GM23248 (cell line): ENCODE measurements at regions not wholly inside any gene's neighbourhood (a gene's known extent, or its start where the extent isn't known, plus 50 kb on each side); places are given as distances from the start of the nearest gene placed in this dataset.

Experiments used
- DNase-seq: peaks from one replicate; pipeline ENCODE4 v3.0.0-alpha.2; 2015
- H2AFZ ChIP-seq: fragments of 200-600 bp; sonication (generic); 2 replicates; pipeline ENCODE4 v1.6.1; 2016; ENCODE audit warnings: antibody characterized with exemption
- H3F3A ChIP-seq: fragments of 200-600 bp; sonication (generic); 2 replicates; pipeline ENCODE4 v1.6.1; 2016; ENCODE audit warnings: mild to moderate bottlenecking, antibody characterized with exemption, mixed run types; ENCODE audit not compliant: insufficient read depth
- H3K27ac ChIP-seq: fragments of 200-600 bp; sonication (generic); 2 replicates; pipeline ENCODE4 v1.5.1; 2016; ENCODE audit warnings: mild to moderate bottlenecking
- H3K27me3 ChIP-seq: fragments of 200-600 bp; sonication (generic); replicated peaks from 2 replicates; pipeline ENCODE4 v1.6.1; 2016; ENCODE audit warnings: mild to moderate bottlenecking; ENCODE audit not compliant: insufficient read depth
- H3K36me3 ChIP-seq: fragments of 200-600 bp; sonication (generic); 2 replicates; pipeline ENCODE4 v1.6.1; 2016; ENCODE audit warnings: low read depth, mild to moderate bottlenecking
- H3K4me1 ChIP-seq: fragments of 200-600 bp; sonication (generic); 2 replicates; pipeline ENCODE4 v1.6.1; 2016; ENCODE audit warnings: mild to moderate bottlenecking; ENCODE audit not compliant: insufficient read depth
- H3K4me2 ChIP-seq: fragments of 200-600 bp; sonication (generic); one replicate; pipeline ENCODE4 v1.6.1; 2016; ENCODE audit warnings: mild to moderate bottlenecking; ENCODE audit not compliant: unreplicated experiment
- H3K4me3 ChIP-seq: fragments of 200-600 bp; sonication (generic); 2 replicates; pipeline ENCODE4 v1.5.1; 2016; ENCODE audit warnings: mild to moderate bottlenecking
- H3K79me2 ChIP-seq: fragments of 200-600 bp; sonication (generic); 2 replicates; pipeline ENCODE4 v1.6.1; 2016; ENCODE audit warnings: mild to moderate bottlenecking; ENCODE audit not compliant: insufficient read depth
- H3K9ac ChIP-seq: fragments of 200-600 bp; sonication (generic); 2 replicates; pipeline ENCODE4 v1.6.1; 2016; ENCODE audit warnings: mild to moderate bottlenecking
- H3K9me2 ChIP-seq: fragments of 200-600 bp; sonication (generic); 2 replicates; pipeline ENCODE4 v1.6.1; 2016; ENCODE audit warnings: mixed run types, mild to moderate bottlenecking, moderate library complexity; ENCODE audit not compliant: insufficient read depth
- H3K9me3 ChIP-seq: fragments of 200-600 bp; sonication (generic); one replicate; pipeline ENCODE4 v1.6.1; 2017; ENCODE audit warnings: low read depth
- H4K20me1 ChIP-seq: fragments of 200-600 bp; sonication (generic); 2 replicates; pipeline ENCODE4 v1.6.0; 2016; ENCODE audit not compliant: insufficient read depth
- EZH2 ChIP-seq: fragments of 200-600 bp; sonication (generic); IDR thresholded peaks from 2 replicates; pipeline ENCODE4 v1.6.1; 2018; ENCODE audit warnings: antibody characterized with exemption, mild to moderate bottlenecking; ENCODE audit not compliant: insufficient read depth, poor library complexity, severe bottlenecking
- EZH2phosphoT487 ChIP-seq: fragments of 200-600 bp; sonication (generic); IDR thresholded peaks from 2 replicates; pipeline ENCODE4 v1.6.1; 2018; ENCODE audit warnings: antibody characterized with exemption, moderate library complexity, mild to moderate bottlenecking, low read depth; ENCODE audit not compliant: insufficient read depth
- WGBS, 2 experiments: methylation state at CpG; one replicate each; pipeline ENCODE4 v1.1.6; 2015 to 2017; ENCODE audit warnings: low lambda C conversion rate in 2 of 2, low coverage in 1 of 2; ENCODE audit errors: missing lambda C conversion rate in 2 of 2; 5-methylcytosine and 5-hydroxymethylcytosine counted together
- in situ Hi-C: fragments of 300-500 bp; cut with MboI; formaldehyde crosslinking; loops from 2 replicates; pipeline ENCODE4 v1.15.0; 2020

DNA sequence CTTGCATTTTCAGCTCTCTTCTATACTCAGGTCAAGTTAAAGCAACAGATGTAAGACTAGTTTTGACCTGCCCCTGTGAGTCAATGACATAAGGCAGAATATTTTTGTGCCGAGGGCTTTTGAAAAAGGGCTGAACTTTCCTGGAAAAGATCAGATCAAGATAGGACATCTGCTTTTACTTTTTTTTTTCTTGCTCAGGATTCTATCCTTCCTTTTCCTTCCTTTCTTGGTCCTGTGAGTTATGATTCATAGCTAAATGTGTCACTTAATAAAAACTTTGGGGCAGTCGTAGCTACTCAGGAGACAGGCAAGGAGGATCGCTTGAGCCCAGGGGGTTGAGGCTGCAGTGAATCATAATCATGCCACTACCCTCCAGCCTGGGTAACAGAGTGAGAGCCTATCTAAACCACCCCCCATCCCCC lies 84.3 kb upstream of the BRINP1 start:
- Histone ChIP-seq H3K4me1 (peaks cover 20% of the 10 kb centered on the region), H3K27me3 (no peaks in the 10 kb centered on the region), H3K4me3 (peak overlapping the region; percentile 26), H3K4me2 (peak overlapping the region; percentile 54), H3K79me2 (no peaks in the 10 kb centered on the region), H2AFZ (0 out of 2 replicates have a peak overlapping the region, but pooled peaks have one; percentile 1), H3K9me2 (no peaks in the 10 kb centered on the region), H3K9me3 (no peaks in the 10 kb centered on the region), H3K9ac (no peak overlapping the region), H3F3A (peaks cover 14% of the 10 kb centered on the region), H4K20me1 (no peaks in the 10 kb centered on the region), H3K27ac (peak overlapping the region; percentile 50), H3K36me3 (no peaks in the 10 kb centered on the region)
- peak; percentile 68 for DNase-seq
- TF ChIP-seq EZH2phosphoT487: no peak
- no peak for TF ChIP-seq EZH2
- in situ Hi-C loops: no loop called here
- 2 to 3% methylated on average over 3 of the region's 3 CpGs for WGBS, 2 experiments

DNA sequence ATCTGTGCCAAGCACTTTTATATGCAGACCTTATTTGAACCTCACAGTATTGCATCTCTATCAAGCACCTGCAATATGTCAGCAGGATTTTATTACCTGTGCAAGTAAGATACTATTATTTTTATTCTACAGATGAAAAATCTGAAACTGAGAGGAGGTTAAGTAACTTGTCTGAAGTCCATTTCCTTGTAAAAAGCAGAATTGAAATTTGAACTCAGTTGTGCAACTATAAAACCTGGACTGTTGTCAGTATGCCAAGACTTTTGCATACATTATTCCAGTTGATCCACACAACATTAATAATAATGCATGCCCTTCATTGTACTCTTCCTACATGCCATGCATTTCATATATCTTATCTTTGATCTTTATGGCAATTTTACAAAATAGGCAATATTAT lies 82.2 kb upstream of the BRINP1 start:
- H3K9ac ChIP-seq: no peak overlapping the region
- H3K9me3 ChIP-seq: no peaks in the 10 kb centered on the region
- H3K4me3 ChIP-seq: no peak overlapping the region
- no peak overlapping the region for H3K4me2 ChIP-seq
- H2AFZ ChIP-seq: no peak overlapping the region
- H3K79me2 ChIP-seq: no peaks in the 10 kb centered on the region
- no peaks in the 10 kb centered on the region for H4K20me1 ChIP-seq
- H3F3A ChIP-seq: peaks cover 14% of the 10 kb centered on the region
- in situ Hi-C loops: no loop called here
- H3K27ac ChIP-seq: no peak overlapping the region
- H3K4me1 ChIP-seq: peaks cover 20% of the 10 kb centered on the region
- H3K36me3 ChIP-seq: no peaks in the 10 kb centered on the region
- H3K9me2 ChIP-seq: no peaks in the 10 kb centered on the region
- H3K27me3 ChIP-seq: no peaks in the 10 kb centered on the region
- DNase-seq: no peak
- TF ChIP-seq EZH2phosphoT487 (no peak), EZH2 (no peak)

DNA sequence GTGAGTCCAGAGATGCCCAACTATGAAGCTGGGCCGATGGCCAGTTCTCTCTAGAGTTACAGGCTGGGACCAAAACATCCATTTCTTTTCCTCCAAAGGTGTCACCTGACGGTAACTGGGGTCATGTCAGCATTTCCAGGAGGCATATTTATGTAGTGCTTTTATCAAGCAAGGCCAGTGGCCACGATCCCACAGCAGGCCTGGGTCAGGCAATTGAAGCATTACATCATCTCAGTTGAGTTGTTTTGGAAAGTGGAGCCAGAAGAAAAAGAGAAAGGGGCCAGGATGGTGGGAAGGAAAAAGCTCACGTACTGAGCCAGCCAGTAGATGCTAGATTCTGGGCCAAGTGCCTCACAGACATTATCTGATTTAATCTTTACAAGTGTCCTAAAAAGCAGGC lies 73.9 kb upstream of the BRINP1 start:
- H3K9ac ChIP-seq: no peak overlapping the region
- H2AFZ ChIP-seq: no peak overlapping the region
- TF ChIP-seq EZH2 (no peak), EZH2phosphoT487 (no peak)
- H3K4me1 ChIP-seq: no peaks in the 10 kb centered on the region
- H3K27me3 ChIP-seq: no peaks in the 10 kb centered on the region
- no peaks in the 10 kb centered on the region for H3F3A ChIP-seq
- 10 to 18% methylated on average over 4 of the region's 4 CpGs for WGBS, 2 experiments
- no peaks in the 10 kb centered on the region for H3K36me3 ChIP-seq
- H3K9me2 ChIP-seq: no peaks in the 10 kb centered on the region
- H3K9me3 ChIP-seq: no peaks in the 10 kb centered on the region
- no peak overlapping the region for H3K4me3 ChIP-seq
- in situ Hi-C loops: no loop called here
- no peak for DNase-seq
- no peaks in the 10 kb centered on the region for H3K79me2 ChIP-seq
- H3K4me2 ChIP-seq: no peak overlapping the region
- no peaks in the 10 kb centered on the region for H4K20me1 ChIP-seq
- H3K27ac ChIP-seq: no peak overlapping the region

DNA sequence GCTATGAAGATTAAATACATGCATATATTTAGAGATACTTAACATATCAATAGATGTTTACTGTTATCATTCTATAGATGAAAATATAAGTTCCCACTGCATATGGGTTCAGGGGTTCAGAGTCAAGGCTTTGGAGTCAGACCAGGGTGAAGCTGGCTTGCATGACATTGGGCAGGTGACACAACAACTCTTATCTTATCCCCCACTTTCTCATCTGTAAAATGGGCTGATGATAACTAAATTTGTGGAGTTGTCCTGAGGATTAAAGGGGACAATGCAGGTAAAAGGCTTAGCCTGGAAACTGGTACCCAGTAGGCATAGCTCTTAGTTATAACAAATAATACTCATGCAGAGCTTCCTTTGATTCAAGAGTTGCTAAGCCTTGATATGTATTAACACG lies 72.6 kb upstream of the BRINP1 start:
- Histone ChIP-seq H3K27ac (no peak overlapping the region), H4K20me1 (no peaks in the 10 kb centered on the region), H3K36me3 (no peaks in the 10 kb centered on the region), H3K9ac (no peak overlapping the region), H3F3A (no peaks in the 10 kb centered on the region), H3K4me3 (no peak overlapping the region), H3K9me3 (no peaks in the 10 kb centered on the region), H3K79me2 (no peaks in the 10 kb centered on the region), H3K4me2 (no peak overlapping the region), H3K27me3 (no peaks in the 10 kb centered on the region), H3K9me2 (no peaks in the 10 kb centered on the region), H2AFZ (no peak overlapping the region), H3K4me1 (no peaks in the 10 kb centered on the region)
- in situ Hi-C loops: no loop called here
- DNase-seq: no peak
- WGBS, 2 experiments: 27 to 32% methylated on average over 1 of the region's 1 CpG
- no peak for TF ChIP-seq EZH2phosphoT487
- TF ChIP-seq EZH2: no peak

DNA sequence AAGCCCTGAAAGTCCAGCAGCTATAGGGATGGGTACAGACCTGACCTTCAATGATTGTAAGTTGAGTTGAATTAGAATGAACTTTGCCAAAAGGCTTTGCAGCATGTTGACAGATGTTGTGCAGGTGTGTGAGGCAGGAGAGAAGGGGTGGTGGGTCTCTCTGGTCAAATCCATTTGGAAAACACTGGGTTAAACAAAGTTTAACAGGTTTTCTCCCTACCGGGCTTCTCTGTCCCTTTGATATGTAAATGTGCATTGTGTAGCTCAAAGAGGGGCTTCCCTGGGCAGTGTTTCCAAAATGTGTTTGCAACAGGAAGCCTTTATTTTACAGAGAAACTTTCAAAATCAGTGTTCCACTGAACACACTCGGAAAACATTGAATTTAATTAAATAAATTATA lies 72.1 kb upstream of the BRINP1 start:
- no peaks in the 10 kb centered on the region for H3K9me2 ChIP-seq
- no peak overlapping the region for H3K9ac ChIP-seq
- H3K79me2 ChIP-seq: no peaks in the 10 kb centered on the region
- no peak for DNase-seq
- H3K27me3 ChIP-seq: no peaks in the 10 kb centered on the region
- no peaks in the 10 kb centered on the region for H3K9me3 ChIP-seq
- TF ChIP-seq EZH2phosphoT487: no peak
- TF ChIP-seq EZH2: no peak
- in situ Hi-C loops: no loop called here
- no peaks in the 10 kb centered on the region for H3K4me1 ChIP-seq
- H2AFZ ChIP-seq: no peak overlapping the region
- WGBS, 2 experiments: 19 to 28% methylated on average over 2 of the region's 2 CpGs
- no peak overlapping the region for H3K4me2 ChIP-seq
- H3F3A ChIP-seq: no peaks in the 10 kb centered on the region
- no peaks in the 10 kb centered on the region for H4K20me1 ChIP-seq
- no peak overlapping the region for H3K27ac ChIP-seq
- no peak overlapping the region for H3K4me3 ChIP-seq
- H3K36me3 ChIP-seq: no peaks in the 10 kb centered on the region
